ENCODE measurements at regions not wholly inside any gene's neighbourhood (a gene's known extent, or its start where the extent isn't known, plus 50 kb on each side); places are given as distances from the start of the nearest gene placed in this dataset.
"Not testable (repeated sequence)": the region's sequence is repeated elsewhere in the genome, so short reads cannot be mapped to it uniquely, and the experiment has no call there.

DNA sequence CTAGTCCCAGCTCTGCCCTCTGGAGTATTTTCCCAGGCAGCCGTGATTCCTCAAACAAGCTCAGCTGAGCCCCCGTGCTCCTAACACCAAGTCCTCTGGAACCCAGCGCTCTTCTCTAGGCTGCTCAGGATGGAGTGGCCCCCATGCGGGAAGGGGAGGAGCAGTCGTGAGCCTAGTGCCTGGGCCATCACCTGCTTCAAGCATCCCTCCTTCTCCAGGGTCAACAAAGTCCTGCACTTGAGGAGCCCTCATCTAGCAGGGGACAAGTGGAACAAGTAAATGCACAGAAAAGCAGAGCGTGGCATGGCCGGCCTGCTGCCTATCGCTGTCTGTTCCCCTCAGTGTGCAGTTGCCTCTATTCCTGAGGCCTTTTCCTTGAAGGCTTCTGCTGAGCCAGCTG is 168.6 kb downstream of the INHBB start:
- CTCF ChIA-PET = interaction anchor here (0.7 kb wide), 1 partner anchor 78 kb away, joined by 3 read pairs; no protein-coding TSS in a partner anchor
- H3K27me3 Mint-ChIP-seq (ENCODE audit: unreplicated experiment) = peaks cover 61% of the 10 kb centered on the region
- intact Hi-C loops (cut with micrococcal nuclease; ENCODE audit: unreplicated experiment) = no loop called here
- no peak for DNase-seq
- H3K4me1 Mint-ChIP-seq (ENCODE audit: low read depth, unreplicated experiment) = no peaks in the 10 kb centered on the region
- no peaks in the 10 kb centered on the region for H3K9me3 Mint-ChIP-seq (ENCODE audit: low read depth, unreplicated experiment)
- H3K36me3 Mint-ChIP-seq (ENCODE audit: insufficient read depth, unreplicated experiment) = no peaks in the 10 kb centered on the region
- no peak overlapping the region for H3K4me3 Mint-ChIP-seq (ENCODE audit: low read depth, unreplicated experiment)
- BruUV-seq (replicated peaks) = no TSS peak
- TF ChIP-seq, protein P1, sequence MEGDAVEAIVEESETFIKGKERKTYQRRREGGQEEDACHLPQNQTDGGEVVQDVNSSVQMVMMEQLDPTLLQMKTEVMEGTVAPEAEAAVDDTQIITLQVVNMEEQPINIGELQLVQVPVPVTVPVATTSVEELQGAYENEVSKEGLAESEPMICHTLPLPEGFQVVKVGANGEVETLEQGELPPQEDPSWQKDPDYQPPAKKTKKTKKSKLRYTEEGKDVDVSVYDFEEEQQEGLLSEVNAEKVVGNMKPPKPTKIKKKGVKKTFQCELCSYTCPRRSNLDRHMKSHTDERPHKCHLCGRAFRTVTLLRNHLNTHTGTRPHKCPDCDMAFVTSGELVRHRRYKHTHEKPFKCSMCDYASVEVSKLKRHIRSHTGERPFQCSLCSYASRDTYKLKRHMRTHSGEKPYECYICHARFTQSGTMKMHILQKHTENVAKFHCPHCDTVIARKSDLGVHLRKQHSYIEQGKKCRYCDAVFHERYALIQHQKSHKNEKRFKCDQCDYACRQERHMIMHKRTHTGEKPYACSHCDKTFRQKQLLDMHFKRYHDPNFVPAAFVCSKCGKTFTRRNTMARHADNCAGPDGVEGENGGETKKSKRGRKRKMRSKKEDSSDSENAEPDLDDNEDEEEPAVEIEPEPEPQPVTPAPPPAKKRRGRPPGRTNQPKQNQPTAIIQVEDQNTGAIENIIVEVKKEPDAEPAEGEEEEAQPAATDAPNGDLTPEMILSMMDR (IDR thresholded peaks at IDR 0.05; ENCODE audit: unreplicated experiment) = no peak
- H3K27ac Mint-ChIP-seq (ENCODE audit: unreplicated experiment) = no peak overlapping the region

DNA sequence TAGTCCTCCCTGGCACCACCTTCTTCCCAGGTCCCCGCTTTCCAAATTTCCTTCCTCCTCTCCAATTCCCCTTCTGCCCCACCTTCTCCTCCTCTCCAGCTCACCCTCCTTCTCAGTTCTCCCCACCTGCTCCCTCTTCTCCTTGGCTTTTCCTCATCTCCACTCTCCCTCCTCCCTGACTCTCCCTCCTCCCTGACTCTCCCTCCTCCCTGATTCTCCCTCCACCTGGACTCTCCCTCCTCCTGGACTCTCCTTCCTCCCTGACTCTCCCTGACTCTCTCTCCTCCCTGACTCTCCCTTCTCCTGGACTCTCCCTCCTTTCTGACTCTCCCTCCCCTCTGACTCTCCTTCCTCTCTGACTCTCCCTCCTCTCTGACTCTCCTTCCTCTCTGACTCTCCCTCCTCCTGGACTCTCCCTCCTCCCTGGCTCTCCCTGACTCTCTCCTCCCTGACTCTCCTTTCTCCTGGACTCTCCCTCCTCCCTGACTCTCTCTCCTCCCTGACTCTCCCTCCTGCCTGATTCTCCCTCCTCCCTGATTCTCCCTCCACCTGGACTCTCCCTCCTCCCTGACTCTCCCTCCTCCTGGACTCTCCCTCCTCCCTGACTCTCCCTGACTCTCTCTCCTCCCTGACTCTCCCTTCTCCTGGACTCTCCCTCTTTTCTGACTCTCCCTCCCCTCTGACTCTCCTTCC is 169.3 kb downstream of the INHBB start:
- H3K9me3 Mint-ChIP-seq (ENCODE audit: low read depth, unreplicated experiment); DNase-seq; BruUV-seq (replicated peaks); H3K36me3 Mint-ChIP-seq (ENCODE audit: insufficient read depth, unreplicated experiment); intact Hi-C loops (cut with micrococcal nuclease; ENCODE audit: unreplicated experiment); H3K4me3 Mint-ChIP-seq (ENCODE audit: low read depth, unreplicated experiment); H3K27ac Mint-ChIP-seq (ENCODE audit: unreplicated experiment); H3K4me1 Mint-ChIP-seq (ENCODE audit: low read depth, unreplicated experiment): not testable (repeated sequence)
- peaks cover 61% of the 10 kb centered on the region for H3K27me3 Mint-ChIP-seq (ENCODE audit: unreplicated experiment)
- CTCF ChIA-PET = interaction anchor here (0.7 kb wide), 1 partner anchor 77 kb away, joined by 3 read pairs; no protein-coding TSS in a partner anchor

DNA sequence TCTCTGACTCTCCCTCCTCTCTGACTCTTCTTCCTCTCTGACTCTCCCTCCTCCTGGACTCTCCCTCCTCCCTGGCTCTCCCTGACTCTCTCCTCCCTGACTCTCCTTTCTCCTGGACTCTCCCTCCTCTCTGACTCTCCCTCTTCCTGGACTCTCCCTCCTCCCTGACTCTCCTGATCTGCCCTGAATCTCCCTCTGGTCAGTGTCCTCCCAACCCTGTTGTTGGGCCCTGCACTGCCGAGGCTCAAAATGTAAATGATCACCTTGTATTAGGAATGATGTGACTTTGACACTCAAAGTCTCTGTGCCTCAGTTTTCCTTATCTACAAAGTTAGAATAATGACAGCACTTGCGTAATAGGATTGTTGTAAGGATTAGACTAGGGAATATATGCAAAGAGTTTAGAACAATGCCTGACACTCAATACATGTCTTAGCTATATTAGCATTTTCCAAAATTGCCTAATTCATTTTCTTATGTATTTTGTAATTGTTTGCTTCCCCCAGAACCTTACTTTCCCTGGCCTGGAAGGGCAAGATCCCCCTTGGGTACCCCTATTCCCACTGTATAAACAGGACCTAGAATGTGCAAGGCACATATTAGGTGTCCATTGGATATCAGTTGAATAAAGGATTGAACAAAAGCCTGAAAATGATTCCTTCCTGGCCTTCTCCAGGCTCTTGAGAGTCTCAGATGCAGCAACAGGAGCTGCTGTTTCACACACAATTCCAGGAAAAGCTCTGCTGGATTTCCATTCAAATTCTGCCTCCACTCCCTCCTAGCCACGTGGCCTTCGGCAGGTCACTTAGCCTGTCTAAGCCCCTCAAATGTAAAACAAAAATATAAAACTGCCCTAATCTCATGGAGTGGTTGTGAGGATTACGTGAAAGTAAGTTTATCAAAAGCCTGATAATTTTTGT is 170.1 kb downstream of the INHBB start:
- CTCF ChIA-PET = no interaction called here
- no peaks in the 10 kb centered on the region for H3K36me3 Mint-ChIP-seq (ENCODE audit: insufficient read depth, unreplicated experiment)
- no peak for DNase-seq
- TF ChIP-seq, protein P1 (IDR thresholded peaks at IDR 0.05; ENCODE audit: unreplicated experiment) = no peak
- no peak overlapping the region for H3K4me3 Mint-ChIP-seq (ENCODE audit: low read depth, unreplicated experiment)
- intact Hi-C loops (cut with micrococcal nuclease; ENCODE audit: unreplicated experiment) = no loop called here
- peaks cover 64% of the 10 kb centered on the region for H3K27me3 Mint-ChIP-seq (ENCODE audit: unreplicated experiment)
- BruUV-seq (replicated peaks) = no TSS peak
- no peaks in the 10 kb centered on the region for H3K9me3 Mint-ChIP-seq (ENCODE audit: low read depth, unreplicated experiment)
- no peaks in the 10 kb centered on the region for H3K4me1 Mint-ChIP-seq (ENCODE audit: low read depth, unreplicated experiment)
- H3K27ac Mint-ChIP-seq (ENCODE audit: unreplicated experiment) = no peak overlapping the region

DNA sequence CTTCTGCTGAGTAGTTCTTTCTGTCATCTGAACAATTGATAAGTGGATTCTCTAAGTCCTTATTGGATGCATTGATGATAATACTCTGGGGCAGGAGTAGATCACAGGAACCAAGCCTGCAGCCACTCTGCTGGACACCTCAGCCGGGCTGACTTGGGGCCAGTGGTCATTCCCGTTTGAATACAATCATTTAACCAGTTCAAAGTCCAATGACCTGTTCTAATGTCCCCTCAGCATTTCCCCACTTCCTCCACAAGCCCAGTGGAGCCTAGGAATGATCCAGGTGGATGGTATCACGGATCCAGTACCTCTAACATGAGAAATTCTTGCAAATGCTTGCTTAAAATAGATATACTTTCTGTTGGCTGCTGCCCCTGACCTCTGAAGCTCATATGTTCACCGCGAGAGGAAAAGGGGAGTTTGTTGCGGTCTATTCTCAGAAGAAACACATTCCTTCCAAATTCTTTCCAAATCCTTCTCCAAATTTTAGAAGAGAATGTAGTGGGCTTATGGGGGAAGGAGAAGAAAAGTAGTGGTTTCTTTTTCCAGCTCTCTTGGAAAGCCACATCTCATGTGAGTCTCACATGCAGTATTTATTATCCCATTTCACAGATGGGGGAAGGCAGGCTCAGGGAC is 170.9 kb downstream of the INHBB start:
- no TSS peak for BruUV-seq (replicated peaks)
- H3K27me3 Mint-ChIP-seq (ENCODE audit: unreplicated experiment) = peaks cover 71% of the 10 kb centered on the region
- intact Hi-C loops (cut with micrococcal nuclease; ENCODE audit: unreplicated experiment) = no loop called here
- H3K4me3 Mint-ChIP-seq (ENCODE audit: low read depth, unreplicated experiment) = no peak overlapping the region
- H3K4me1 Mint-ChIP-seq (ENCODE audit: low read depth, unreplicated experiment) = no peaks in the 10 kb centered on the region
- H3K27ac Mint-ChIP-seq (ENCODE audit: unreplicated experiment) = no peak overlapping the region
- no peaks in the 10 kb centered on the region for H3K9me3 Mint-ChIP-seq (ENCODE audit: low read depth, unreplicated experiment)
- DNase-seq = no peak
- no peaks in the 10 kb centered on the region for H3K36me3 Mint-ChIP-seq (ENCODE audit: insufficient read depth, unreplicated experiment)
- TF ChIP-seq, protein P1 (IDR thresholded peaks at IDR 0.05; ENCODE audit: unreplicated experiment) = no peak
- CTCF ChIA-PET = no interaction called here

Measured in Calu3 (cell line).